CD14-positive monocyte (primary cell): ENCODE measurements at regions not wholly inside any gene's neighbourhood (a gene's known extent, or its start where the extent isn't known, plus 50 kb on each side); places are given as distances from the start of the nearest gene placed in this dataset.

Experiments used
- DNase-seq, 3 donors: peaks; one replicate each; pipeline ENCODE4 v3.0.0-alpha.2; 2011 to 2022
- H2AFZ ChIP-seq: 2 replicates; pipeline ENCODE4 v1.6.0; 2012; ENCODE audit warnings: mild to moderate bottlenecking, low read depth, low read length, inconsistent platforms; ENCODE audit not compliant: insufficient read depth, poor library complexity, severe bottlenecking
- H3K27ac ChIP-seq, 2 donors: 1 replicate in 1 of 2; 2 replicates in 1 of 2; pipeline ENCODE4 v1.5.1; 2012 to 2013; ENCODE audit warnings: low read length in 2 of 2, control low read depth in 1 of 2, inconsistent platforms in 1 of 2, low read depth in 1 of 2, mild to moderate bottlenecking in 1 of 2
- H3K27me3 ChIP-seq, 2 donors: one replicate each; pipeline versions ENCODE4 v1.6.0 to v1.6.1; 2011 to 2013; ENCODE audit warnings: low read length in 2 of 2; ENCODE audit not compliant: control insufficient read depth in 2 of 2, insufficient read depth in 2 of 2
- H3K36me3 ChIP-seq, 2 donors: replicated peaks in 1 of 2; 1 replicate in 1 of 2; 2 replicates in 1 of 2; pipeline versions ENCODE4 v1.5.1 to v1.6.1; 2012 to 2013; ENCODE audit warnings: low read length in 2 of 2, control low read depth in 1 of 2, inconsistent platforms in 1 of 2, mild to moderate bottlenecking in 1 of 2; ENCODE audit not compliant: insufficient read depth in 2 of 2, control insufficient read depth in 1 of 2
- H3K4me1 ChIP-seq, 2 donors: 1 replicate in 1 of 2; 2 replicates in 1 of 2; pipeline versions ENCODE4 v1.5.1 to v1.6.1; 2012 to 2013; ENCODE audit warnings: low read length in 2 of 2, control low read depth in 1 of 2, inconsistent platforms in 1 of 2, mild to moderate bottlenecking in 1 of 2, moderate library complexity in 1 of 2; ENCODE audit not compliant: insufficient read depth in 2 of 2, control insufficient read depth in 1 of 2
- H3K4me2 ChIP-seq: replicated peaks from 2 replicates; pipeline ENCODE3; 2012; ENCODE audit warnings: low read length, moderate library complexity, mild to moderate bottlenecking; ENCODE audit not compliant: poor library complexity, severe bottlenecking; ENCODE audit errors: extremely low read depth
- H3K4me3 ChIP-seq, 3 experiments: fragments of 200-600 bp in 1 of 3; sonication (generic) in 1 of 3; replicated peaks in 1 of 3; 1 replicate in 2 of 3; 2 replicates in 1 of 3; pipeline ENCODE4 v1.5.1; 2011 to 2013; ENCODE audit warnings: low read length in 3 of 3, mild to moderate bottlenecking in 3 of 3, control low read depth in 2 of 3, low read depth in 2 of 3, inconsistent platforms in 1 of 3, moderate library complexity in 1 of 3
- H3K79me2 ChIP-seq: 2 replicates; pipeline ENCODE4 v1.6.0; 2012; ENCODE audit warnings: mild to moderate bottlenecking, control low read depth, inconsistent platforms, low read length, moderate library complexity; ENCODE audit not compliant: insufficient read depth
- H3K9ac ChIP-seq: 2 replicates; pipeline ENCODE4 v1.6.0; 2017; ENCODE audit warnings: low read length, mild to moderate bottlenecking; ENCODE audit not compliant: insufficient read depth, poor library complexity, severe bottlenecking
- H3K9me3 ChIP-seq, 2 donors: replicated peaks in 1 of 2; 1 replicate in 1 of 2; 2 replicates in 1 of 2; pipeline versions ENCODE4 v1.5.1 to v1.6.1; 2012 to 2013; ENCODE audit warnings: low read length in 2 of 2, control low read depth in 1 of 2; ENCODE audit not compliant: control insufficient read depth in 1 of 2, insufficient read depth in 1 of 2
- H4K20me1 ChIP-seq: 2 replicates; pipeline ENCODE4 v1.6.0; 2012; ENCODE audit warnings: mild to moderate bottlenecking, low read length, control low read depth, moderate library complexity; ENCODE audit not compliant: insufficient read depth
- H3K27ac Mint-ChIP-seq, 7 donors: one replicate each; pipeline ENCODE4 v1.8.0; 2020; ENCODE audit warnings: mild to moderate bottlenecking in 7 of 7, mixed read lengths in 7 of 7, moderate library complexity in 6 of 7, inconsistent platforms in 2 of 7
- H3K27me3 Mint-ChIP-seq, 3 donors: one replicate each; pipeline ENCODE4 v1.8.0; 2021 to 2022; ENCODE audit warnings: low read depth in 3 of 3, mild to moderate bottlenecking in 3 of 3, mixed read lengths in 3 of 3, moderate library complexity in 3 of 3, inconsistent platforms in 1 of 3
- H3K36me3 Mint-ChIP-seq, 2 donors: one replicate each; pipeline ENCODE4 v1.8.0; 2020; ENCODE audit warnings: mixed read lengths in 2 of 2, inconsistent platforms in 1 of 2, mild to moderate bottlenecking in 1 of 2
- H3K4me1 Mint-ChIP-seq: one replicate; pipeline ENCODE4 v1.8.0; 2020; ENCODE audit warnings: mild to moderate bottlenecking, mixed read lengths
- H3K4me3 Mint-ChIP-seq, 2 donors: one replicate each; pipeline ENCODE4 v1.8.0; 2020; ENCODE audit warnings: mild to moderate bottlenecking in 2 of 2, mixed read lengths in 2 of 2, moderate library complexity in 1 of 2
- H3K9me3 Mint-ChIP-seq, 7 donors: one replicate each; pipeline ENCODE4 v1.8.0; 2020 to 2022; ENCODE audit warnings: mixed read lengths in 7 of 7, mild to moderate bottlenecking in 6 of 7, moderate library complexity in 6 of 7, inconsistent platforms in 2 of 7
- CTCF ChIP-seq: fragments of 200-600 bp; IDR thresholded peaks from one replicate; pipeline ENCODE4 v1.8.0; 2022; ENCODE audit warnings: antibody characterized with exemption, mild to moderate bottlenecking
- WGBS: methylation state at CpG from one replicate; pipeline ENCODE4 v1.1.5; 2013; ENCODE audit warnings: missing lambda C conversion rate; ENCODE audit not compliant: insufficient coverage; 5-methylcytosine and 5-hydroxymethylcytosine counted together
- intact Hi-C, 2 donors: fragments of 100-400 bp; cut with micrococcal nuclease; formaldehyde crosslinking; loops; one replicate each; pipeline versions ENCODE4 v1.15.0 to v1.15.1; 2023

- 93% methylated on average over 13 of the region's 17 CpGs for WGBS
- Histone ChIP-seq H3K4me3 (no peak overlapping the region), H3K9ac (no peak overlapping the region), H2AFZ (no peak overlapping the region), H3K4me1 (no peaks in the 10 kb centered on the region), H3K4me2 (no peak overlapping the region), H3K27ac (no peak overlapping the region), H3K36me3 (no peaks in the 10 kb centered on the region), H3K79me2 (no peaks in the 10 kb centered on the region), H3K9me3 (no peaks in the 10 kb centered on the region), H4K20me1 (no peaks in the 10 kb centered on the region), H3K27me3 (no peaks in the 10 kb centered on the region)
- no peak overlapping the region for H3K27ac Mint-ChIP-seq
- no peak for TF ChIP-seq CTCF
- H3K36me3 Mint-ChIP-seq = no peaks in the 10 kb centered on the region
- H3K4me3 Mint-ChIP-seq = no peak overlapping the region
- H3K4me1 Mint-ChIP-seq = no peaks in the 10 kb centered on the region
- no peak for DNase-seq
- intact Hi-C loops = no loop called here
- H3K27me3 Mint-ChIP-seq = peaks cover 10 to 16% (median 14%) of the 10 kb centered on the region in 3 donors
- H3K9me3 Mint-ChIP-seq = peaks cover 0 to 2% (median 0%) of the 10 kb centered on the region in 7 donors
Measured at GRCh38 chr7:98040626-98041360, 50.8 kb upstream of the OCM2 start.

DNA sequence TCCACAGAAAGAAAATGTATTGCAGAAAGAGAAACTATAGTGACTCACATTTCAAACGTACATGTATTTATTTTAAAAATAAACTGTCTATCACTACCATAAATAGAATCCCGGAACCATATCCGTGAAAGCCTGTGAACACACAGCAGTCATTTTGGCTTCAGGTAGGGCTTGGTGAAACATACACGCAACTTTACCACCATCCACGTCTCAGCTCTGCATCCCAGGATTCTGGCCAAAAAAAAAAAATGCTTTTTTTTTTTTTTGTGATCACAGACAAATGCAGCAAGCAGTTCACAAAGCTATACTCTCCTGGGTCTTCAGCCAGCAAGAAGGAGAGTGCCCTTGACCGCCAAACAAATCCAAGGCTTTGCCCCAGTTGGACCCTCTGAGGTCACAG is 56.8 kb upstream of the OCM2 start:
- no peaks in the 10 kb centered on the region for H3K79me2 ChIP-seq
- Mint-ChIP-seq H3K4me3 (no peak overlapping the region), H3K4me1 (no peaks in the 10 kb centered on the region), H3K36me3 (no peaks in the 10 kb centered on the region), H3K27me3 (peaks cover 6 to 33% (median 10%) of the 10 kb centered on the region in 3 donors), H3K9me3 (peaks cover 0 to 2% (median 0%) of the 10 kb centered on the region in 7 donors), H3K27ac (no peak overlapping the region)
- TF ChIP-seq CTCF = no peak
- H3K4me2 ChIP-seq = no peak overlapping the region
- no peak overlapping the region for H2AFZ ChIP-seq
- intact Hi-C loops = no loop called here
- H3K27ac ChIP-seq = no peak overlapping the region
- no peaks in the 10 kb centered on the region for H3K9me3 ChIP-seq
- no peaks in the 10 kb centered on the region for H3K36me3 ChIP-seq
- no peaks in the 10 kb centered on the region for H3K4me1 ChIP-seq
- H4K20me1 ChIP-seq = no peaks in the 10 kb centered on the region
- 100% methylated on average over 4 of the region's 6 CpGs for WGBS
- H3K27me3 ChIP-seq = peaks cover 0 to 12% of the 10 kb centered on the region in 2 donors
- H3K9ac ChIP-seq = no peak overlapping the region
- no peak for DNase-seq
- no peak overlapping the region for H3K4me3 ChIP-seq
